ENCODE measurements at regions not wholly inside any gene's neighbourhood (a gene's known extent, or its start where the extent isn't known, plus 50 kb on each side); places are given as distances from the start of the nearest gene placed in this dataset.

GRCh38 chr2:43027097-43027873 is 199.1 kb downstream of the ZFP36L2 start:
- no peaks in the 10 kb centered on the region for H3K36me3 ChIP-seq
- no peak overlapping the region for H3K27ac ChIP-seq
- no peaks in the 10 kb centered on the region for H3K9me3 ChIP-seq
- no peaks in the 10 kb centered on the region for H3K4me1 ChIP-seq
- intact Hi-C loops (cut with DNase I): no loop called here
- H3K27me3 ChIP-seq: no peaks in the 10 kb centered on the region
- no peak for DNase-seq
- no peak for TF ChIP-seq CTCF (IDR thresholded peaks at IDR 0.05)
- no peak overlapping the region for H3K4me3 ChIP-seq
- H3K9ac ChIP-seq (ENCODE audit: low read depth in 2 of 2, low read length in 2 of 2): peak overlapping the region in 1 of 2 donors; percentile 27

- no peak overlapping the region for H3K27ac ChIP-seq
- no peaks in the 10 kb centered on the region for H3K36me3 ChIP-seq
- H3K9ac ChIP-seq (ENCODE audit: low read depth in 2 of 2, low read length in 2 of 2): peak overlapping the region in 1 of 2 donors; percentile 27
- H3K27me3 ChIP-seq: no peaks in the 10 kb centered on the region
- no peak for DNase-seq
- H3K9me3 ChIP-seq: no peaks in the 10 kb centered on the region
- H3K4me3 ChIP-seq: no peak overlapping the region
- intact Hi-C loops (cut with DNase I): no loop called here
- no peak for TF ChIP-seq CTCF (IDR thresholded peaks at IDR 0.05)
- H3K4me1 ChIP-seq: no peaks in the 10 kb centered on the region
Measured at GRCh38 chr2:43026426-43027096, 199.8 kb downstream of the ZFP36L2 start.

GRCh38 chr2:43025709-43026295 is 200.6 kb downstream of the ZFP36L2 start:
- Histone ChIP-seq H3K27ac (no peak overlapping the region), H3K9me3 (no peaks in the 10 kb centered on the region), H3K9ac (ENCODE audit: low read depth in 2 of 2, low read length in 2 of 2) (peak overlapping the region in 1 of 2 donors; percentile 1), H3K27me3 (no peaks in the 10 kb centered on the region), H3K4me1 (no peaks in the 10 kb centered on the region), H3K4me3 (no peak overlapping the region), H3K36me3 (no peaks in the 10 kb centered on the region)
- DNase-seq: no peak
- TF ChIP-seq CTCF (IDR thresholded peaks at IDR 0.05): no peak
- intact Hi-C loops (cut with DNase I): no loop called here

GRCh38 chr2:43024515-43025011 is 201.8 kb downstream of the ZFP36L2 start:
- TF ChIP-seq CTCF (IDR thresholded peaks at IDR 0.05): peak; percentile 82
- intact Hi-C loops (cut with DNase I): loop anchor here (5.0 kb wide), 2 partner anchors 47 to 203 kb away; partner anchors contain the start of gene ZFP36L2
- H3K36me3 ChIP-seq: no peaks in the 10 kb centered on the region
- H3K27me3 ChIP-seq: no peaks in the 10 kb centered on the region
- H3K27ac ChIP-seq: no peak overlapping the region
- no peak overlapping the region for H3K4me3 ChIP-seq
- no peaks in the 10 kb centered on the region for H3K9me3 ChIP-seq
- DNase-seq: peak; percentile 83
- H3K9ac ChIP-seq (ENCODE audit: low read depth in 2 of 2, low read length in 2 of 2): peak overlapping the region; percentile 16 to 55
- H3K4me1 ChIP-seq: no peaks in the 10 kb centered on the region

- no peaks in the 10 kb centered on the region for H3K4me1 ChIP-seq
- intact Hi-C loops (cut with DNase I): loop anchor here (5.0 kb wide), 2 partner anchors 47 to 203 kb away; partner anchors contain the start of gene ZFP36L2
Measured at GRCh38 chr2:43023791-43024514, 202.5 kb downstream of the ZFP36L2 start.

More at GRCh38 chr2:43023791-43024514, 202.5 kb downstream of the ZFP36L2 start:
- no peak overlapping the region for H3K4me3 ChIP-seq
- TF ChIP-seq CTCF (IDR thresholded peaks at IDR 0.05): no peak
- H3K27me3 ChIP-seq: no peaks in the 10 kb centered on the region
- H3K27ac ChIP-seq: no peak overlapping the region
- H3K9ac ChIP-seq (ENCODE audit: low read depth in 2 of 2, low read length in 2 of 2): peak overlapping the region; percentile 16 to 55
- H3K9me3 ChIP-seq: no peaks in the 10 kb centered on the region
- no peaks in the 10 kb centered on the region for H3K36me3 ChIP-seq
- DNase-seq: no peak
